ENCODE measurements at regions not wholly inside any gene's neighbourhood (a gene's known extent, or its start where the extent isn't known, plus 50 kb on each side); places are given as distances from the start of the nearest gene placed in this dataset.

DNA sequence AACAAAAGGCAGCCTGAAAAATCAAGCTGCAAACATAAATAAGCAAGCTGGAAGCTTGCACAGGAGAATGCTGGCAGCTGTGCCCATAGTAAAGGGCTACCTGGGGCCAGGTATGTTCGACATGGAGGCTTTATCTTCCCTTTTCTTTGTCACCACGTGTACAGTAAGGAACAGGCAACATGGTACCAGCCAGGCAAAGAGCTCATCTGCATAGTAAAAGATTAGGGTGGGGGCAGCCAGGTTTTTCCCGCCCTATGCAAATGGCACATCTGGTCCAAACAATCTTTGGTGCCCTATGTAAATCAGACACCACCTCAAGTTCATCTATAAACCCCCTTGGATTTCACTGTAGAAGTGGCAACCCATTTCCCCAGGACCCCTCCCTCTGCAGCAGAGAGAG, 625.1 kb downstream of the TYW1 start:
- H2AFZ ChIP-seq = no peak overlapping the region
- no peaks in the 10 kb centered on the region for H3K79me2 ChIP-seq (replicated peaks; ENCODE audit: insufficient read depth)
- H3K9me3 Mint-ChIP-seq = peaks cover 100% of the 10 kb centered on the region; the same call in 2 of the 3 replicates
- no peaks in the 10 kb centered on the region for H3K4me1 Mint-ChIP-seq
- H3K27me3 Mint-ChIP-seq (ENCODE audit: insufficient read depth, low read depth, poor library complexity) = peaks cover 6% of the 10 kb centered on the region
- H3K4me2 ChIP-seq = no peak overlapping the region
- no peaks in the 10 kb centered on the region for H3F3A ChIP-seq (replicated peaks; ENCODE audit: low read depth)
- no peak for ATAC-seq
- no peak overlapping the region for H3K27ac Mint-ChIP-seq
- no peaks in the 10 kb centered on the region for H3K27me3 ChIP-seq (ENCODE audit: insufficient read depth)
- H3K36me3 Mint-ChIP-seq (ENCODE audit: low read depth) = peaks cover 42% of the 10 kb centered on the region
- no peaks in the 10 kb centered on the region for H4K20me1 ChIP-seq (replicated peaks; ENCODE audit: insufficient read depth)
- no peaks in the 10 kb centered on the region; the same call in 1 of the 2 replicates for H3K36me3 ChIP-seq (ENCODE audit: insufficient read depth)
- H3K27ac ChIP-seq (ENCODE audit: low read depth) = no peak overlapping the region
- H3K4me1 ChIP-seq (ENCODE audit: insufficient read depth) = no peaks in the 10 kb centered on the region
- H3K4me3 ChIP-seq = no peak overlapping the region
- TF ChIP-seq STAT1 (IDR thresholded peaks at IDR 0.05; ENCODE audit: unreplicated experiment) (no peak), JUNB (IDR thresholded peaks at IDR 0.05; ENCODE audit: unreplicated experiment) (no peak), ZNF331 (CRISPR knock-in tag; IDR thresholded peaks at IDR 0.05; ENCODE audit: low read depth) (no peak), EZH2phosphoT487 (IDR thresholded peaks at IDR 0.05; ENCODE audit: unreplicated experiment) (no peak), ZNF114 (CRISPR knock-in tag; IDR thresholded peaks at IDR 0.05) (no peak), CREB1 (CRISPR knock-in tag; IDR thresholded peaks at IDR 0.05; ENCODE audit: low read depth) (no peak), EZH2 (IDR thresholded peaks at IDR 0.05; ENCODE audit: low read depth, unreplicated experiment) (no peak), NANOG (IDR thresholded peaks at IDR 0.05; ENCODE audit: borderline replicate concordance) (no peak), POLR2AphosphoS5 (IDR thresholded peaks at IDR 0.05; ENCODE audit: low read depth) (no peak)
- TF ChIP-seq, protein P1, sequence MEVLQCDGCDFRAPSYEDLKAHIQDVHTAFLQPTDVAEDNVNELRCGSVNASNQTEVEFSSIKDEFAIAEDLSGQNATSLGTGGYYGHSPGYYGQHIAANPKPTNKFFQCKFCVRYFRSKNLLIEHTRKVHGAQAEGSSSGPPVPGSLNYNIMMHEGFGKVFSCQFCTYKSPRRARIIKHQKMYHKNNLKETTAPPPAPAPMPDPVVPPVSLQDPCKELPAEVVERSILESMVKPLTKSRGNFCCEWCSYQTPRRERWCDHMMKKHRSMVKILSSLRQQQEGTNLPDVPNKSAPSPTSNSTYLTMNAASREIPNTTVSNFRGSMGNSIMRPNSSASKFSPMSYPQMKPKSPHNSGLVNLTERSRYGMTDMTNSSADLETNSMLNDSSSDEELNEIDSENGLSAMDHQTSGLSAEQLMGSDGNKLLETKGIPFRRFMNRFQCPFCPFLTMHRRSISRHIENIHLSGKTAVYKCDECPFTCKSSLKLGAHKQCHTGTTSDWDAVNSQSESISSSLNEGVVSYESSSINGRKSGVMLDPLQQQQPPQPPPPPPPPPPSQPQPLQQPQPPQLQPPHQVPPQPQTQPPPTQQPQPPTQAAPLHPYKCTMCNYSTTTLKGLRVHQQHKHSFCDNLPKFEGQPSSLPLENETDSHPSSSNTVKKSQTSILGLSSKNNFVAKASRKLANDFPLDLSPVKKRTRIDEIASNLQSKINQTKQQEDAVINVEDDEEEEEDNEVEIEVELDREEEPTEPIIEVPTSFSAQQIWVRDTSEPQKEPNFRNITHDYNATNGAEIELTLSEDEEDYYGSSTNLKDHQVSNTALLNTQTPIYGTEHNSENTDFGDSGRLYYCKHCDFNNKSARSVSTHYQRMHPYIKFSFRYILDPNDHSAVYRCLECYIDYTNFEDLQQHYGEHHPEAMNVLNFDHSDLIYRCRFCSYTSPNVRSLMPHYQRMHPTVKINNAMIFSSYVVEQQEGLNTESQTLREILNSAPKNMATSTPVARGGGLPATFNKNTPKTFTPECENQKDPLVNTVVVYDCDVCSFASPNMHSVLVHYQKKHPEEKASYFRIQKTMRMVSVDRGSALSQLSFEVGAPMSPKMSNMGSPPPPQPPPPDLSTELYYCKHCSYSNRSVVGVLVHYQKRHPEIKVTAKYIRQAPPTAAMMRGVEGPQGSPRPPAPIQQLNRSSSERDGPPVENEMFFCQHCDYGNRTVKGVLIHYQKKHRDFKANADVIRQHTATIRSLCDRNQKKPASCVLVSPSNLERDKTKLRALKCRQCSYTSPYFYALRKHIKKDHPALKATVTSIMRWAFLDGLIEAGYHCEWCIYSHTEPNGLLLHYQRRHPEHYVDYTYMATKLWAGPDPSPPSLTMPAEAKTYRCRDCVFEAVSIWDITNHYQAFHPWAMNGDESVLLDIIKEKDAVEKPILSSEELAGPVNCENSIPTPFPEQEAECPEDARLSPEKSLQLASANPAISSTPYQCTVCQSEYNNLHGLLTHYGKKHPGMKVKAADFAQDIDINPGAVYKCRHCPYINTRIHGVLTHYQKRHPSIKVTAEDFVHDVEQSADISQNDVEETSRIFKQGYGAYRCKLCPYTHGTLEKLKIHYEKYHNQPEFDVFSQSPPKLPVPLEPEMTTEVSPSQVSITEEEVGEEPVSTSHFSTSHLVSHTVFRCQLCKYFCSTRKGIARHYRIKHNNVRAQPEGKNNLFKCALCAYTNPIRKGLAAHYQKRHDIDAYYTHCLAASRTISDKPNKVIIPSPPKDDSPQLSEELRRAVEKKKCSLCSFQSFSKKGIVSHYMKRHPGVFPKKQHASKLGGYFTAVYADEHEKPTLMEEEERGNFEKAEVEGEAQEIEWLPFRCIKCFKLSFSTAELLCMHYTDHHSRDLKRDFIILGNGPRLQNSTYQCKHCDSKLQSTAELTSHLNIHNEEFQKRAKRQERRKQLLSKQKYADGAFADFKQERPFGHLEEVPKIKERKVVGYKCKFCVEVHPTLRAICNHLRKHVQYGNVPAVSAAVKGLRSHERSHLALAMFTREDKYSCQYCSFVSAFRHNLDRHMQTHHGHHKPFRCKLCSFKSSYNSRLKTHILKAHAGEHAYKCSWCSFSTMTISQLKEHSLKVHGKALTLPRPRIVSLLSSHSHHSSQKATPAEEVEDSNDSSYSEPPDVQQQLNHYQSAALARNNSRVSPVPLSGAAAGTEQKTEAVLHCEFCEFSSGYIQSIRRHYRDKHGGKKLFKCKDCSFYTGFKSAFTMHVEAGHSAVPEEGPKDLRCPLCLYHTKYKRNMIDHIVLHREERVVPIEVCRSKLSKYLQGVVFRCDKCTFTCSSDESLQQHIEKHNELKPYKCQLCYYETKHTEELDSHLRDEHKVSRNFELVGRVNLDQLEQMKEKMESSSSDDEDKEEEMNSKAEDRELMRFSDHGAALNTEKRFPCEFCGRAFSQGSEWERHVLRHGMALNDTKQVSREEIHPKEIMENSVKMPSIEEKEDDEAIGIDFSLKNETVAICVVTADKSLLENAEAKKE (CRISPR knock-in tag; IDR thresholded peaks at IDR 0.05) = no peak
- TF ChIP-seq, protein P2, sequence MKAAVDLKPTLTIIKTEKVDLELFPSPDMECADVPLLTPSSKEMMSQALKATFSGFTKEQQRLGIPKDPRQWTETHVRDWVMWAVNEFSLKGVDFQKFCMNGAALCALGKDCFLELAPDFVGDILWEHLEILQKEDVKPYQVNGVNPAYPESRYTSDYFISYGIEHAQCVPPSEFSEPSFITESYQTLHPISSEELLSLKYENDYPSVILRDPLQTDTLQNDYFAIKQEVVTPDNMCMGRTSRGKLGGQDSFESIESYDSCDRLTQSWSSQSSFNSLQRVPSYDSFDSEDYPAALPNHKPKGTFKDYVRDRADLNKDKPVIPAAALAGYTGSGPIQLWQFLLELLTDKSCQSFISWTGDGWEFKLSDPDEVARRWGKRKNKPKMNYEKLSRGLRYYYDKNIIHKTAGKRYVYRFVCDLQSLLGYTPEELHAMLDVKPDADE (IDR thresholded peaks at IDR 0.05) = no peak
- TF ChIP-seq, protein P3, sequence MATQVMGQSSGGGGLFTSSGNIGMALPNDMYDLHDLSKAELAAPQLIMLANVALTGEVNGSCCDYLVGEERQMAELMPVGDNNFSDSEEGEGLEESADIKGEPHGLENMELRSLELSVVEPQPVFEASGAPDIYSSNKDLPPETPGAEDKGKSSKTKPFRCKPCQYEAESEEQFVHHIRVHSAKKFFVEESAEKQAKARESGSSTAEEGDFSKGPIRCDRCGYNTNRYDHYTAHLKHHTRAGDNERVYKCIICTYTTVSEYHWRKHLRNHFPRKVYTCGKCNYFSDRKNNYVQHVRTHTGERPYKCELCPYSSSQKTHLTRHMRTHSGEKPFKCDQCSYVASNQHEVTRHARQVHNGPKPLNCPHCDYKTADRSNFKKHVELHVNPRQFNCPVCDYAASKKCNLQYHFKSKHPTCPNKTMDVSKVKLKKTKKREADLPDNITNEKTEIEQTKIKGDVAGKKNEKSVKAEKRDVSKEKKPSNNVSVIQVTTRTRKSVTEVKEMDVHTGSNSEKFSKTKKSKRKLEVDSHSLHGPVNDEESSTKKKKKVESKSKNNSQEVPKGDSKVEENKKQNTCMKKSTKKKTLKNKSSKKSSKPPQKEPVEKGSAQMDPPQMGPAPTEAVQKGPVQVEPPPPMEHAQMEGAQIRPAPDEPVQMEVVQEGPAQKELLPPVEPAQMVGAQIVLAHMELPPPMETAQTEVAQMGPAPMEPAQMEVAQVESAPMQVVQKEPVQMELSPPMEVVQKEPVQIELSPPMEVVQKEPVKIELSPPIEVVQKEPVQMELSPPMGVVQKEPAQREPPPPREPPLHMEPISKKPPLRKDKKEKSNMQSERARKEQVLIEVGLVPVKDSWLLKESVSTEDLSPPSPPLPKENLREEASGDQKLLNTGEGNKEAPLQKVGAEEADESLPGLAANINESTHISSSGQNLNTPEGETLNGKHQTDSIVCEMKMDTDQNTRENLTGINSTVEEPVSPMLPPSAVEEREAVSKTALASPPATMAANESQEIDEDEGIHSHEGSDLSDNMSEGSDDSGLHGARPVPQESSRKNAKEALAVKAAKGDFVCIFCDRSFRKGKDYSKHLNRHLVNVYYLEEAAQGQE (IDR thresholded peaks at IDR 0.05; ENCODE audit: unreplicated experiment) = no peak
- DNase-seq (ENCODE audit: low spot score) = no peak
- H3K4me3 Mint-ChIP-seq = no peak overlapping the region
- no peaks in the 10 kb centered on the region for H3K9me2 ChIP-seq (ENCODE audit: insufficient read depth)
